ENCODE measurements at regions not wholly inside any gene's neighbourhood (a gene's known extent, or its start where the extent isn't known, plus 50 kb on each side); places are given as distances from the start of the nearest gene placed in this dataset.

DNA sequence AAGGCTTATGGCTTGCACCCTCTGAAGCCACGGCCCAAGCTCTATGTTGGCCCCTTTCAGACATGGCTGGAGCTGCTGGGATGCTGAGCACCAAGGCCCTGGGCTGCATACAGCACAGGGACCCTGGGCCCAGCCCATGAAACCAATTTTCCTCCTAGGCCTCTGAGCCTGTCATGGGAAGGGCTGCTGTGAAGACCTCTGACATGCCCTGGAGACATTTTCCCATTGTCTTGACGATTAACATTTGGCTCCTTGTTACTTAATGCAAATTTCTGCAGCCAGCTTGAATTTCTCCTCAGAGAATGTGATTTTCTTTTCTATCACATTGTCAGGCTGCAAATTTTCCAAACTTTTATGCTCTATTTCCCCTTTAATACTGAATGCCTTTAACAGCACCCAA is 844.7 kb downstream of the PCDH18 start:
- TF ChIP-seq, protein P1, sequence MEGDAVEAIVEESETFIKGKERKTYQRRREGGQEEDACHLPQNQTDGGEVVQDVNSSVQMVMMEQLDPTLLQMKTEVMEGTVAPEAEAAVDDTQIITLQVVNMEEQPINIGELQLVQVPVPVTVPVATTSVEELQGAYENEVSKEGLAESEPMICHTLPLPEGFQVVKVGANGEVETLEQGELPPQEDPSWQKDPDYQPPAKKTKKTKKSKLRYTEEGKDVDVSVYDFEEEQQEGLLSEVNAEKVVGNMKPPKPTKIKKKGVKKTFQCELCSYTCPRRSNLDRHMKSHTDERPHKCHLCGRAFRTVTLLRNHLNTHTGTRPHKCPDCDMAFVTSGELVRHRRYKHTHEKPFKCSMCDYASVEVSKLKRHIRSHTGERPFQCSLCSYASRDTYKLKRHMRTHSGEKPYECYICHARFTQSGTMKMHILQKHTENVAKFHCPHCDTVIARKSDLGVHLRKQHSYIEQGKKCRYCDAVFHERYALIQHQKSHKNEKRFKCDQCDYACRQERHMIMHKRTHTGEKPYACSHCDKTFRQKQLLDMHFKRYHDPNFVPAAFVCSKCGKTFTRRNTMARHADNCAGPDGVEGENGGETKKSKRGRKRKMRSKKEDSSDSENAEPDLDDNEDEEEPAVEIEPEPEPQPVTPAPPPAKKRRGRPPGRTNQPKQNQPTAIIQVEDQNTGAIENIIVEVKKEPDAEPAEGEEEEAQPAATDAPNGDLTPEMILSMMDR (IDR thresholded peaks at IDR 0.05), result no peak
- no peak for TF ChIP-seq EZH2 (IDR thresholded peaks at IDR 0.05; ENCODE audit: borderline replicate concordance, insufficient read depth, low read depth, low read length, poor library complexity, severe bottlenecking)
